GM12878 (cell line): ENCODE measurements at regions not wholly inside any gene's neighbourhood (a gene's known extent, or its start where the extent isn't known, plus 50 kb on each side); places are given as distances from the start of the nearest gene placed in this dataset.

ENCODE experiments used
- ATAC-seq: fragments of 200-7000 bp; cut with Tn5 transposase; 3 replicates; pipeline ENCODE4 v1.9.1; 2020; ENCODE audit warnings: mild to moderate bottlenecking, moderate library complexity
- BruUV-seq: library from RNA; stranded (reverse); fragments of 400-500 nt; replicated peaks from 2 replicates; lab custom pipeline; 2021; lab: Mats Ljungman, UMichigan
- CTCF ChIA-PET: fragments of 300-600 bp; sonication (Branson Sonifier 250); formaldehyde crosslinking; extraction: SDS; loops from one replicate; lab custom pipeline; 2021; ENCODE audit warnings: inconsistent platforms; lab: Yijun Ruan, JAX
- POLR2A ChIA-PET: fragments of 350-600 bp; formaldehyde crosslinking; extraction: SDS; loops from one replicate; lab custom pipeline; 2021; ENCODE audit warnings: inconsistent platforms; lab: Charles Lee
- RAD21 ChIA-PET: fragments of 300-600 bp; sonication (Branson Sonifier 250); formaldehyde crosslinking; loops from one replicate; lab custom pipeline; 2023; ENCODE audit warnings: antibody characterized with exemption; ENCODE audit not compliant: unreplicated experiment; lab: Charles Lee
- SMC1A ChIA-PET: fragments of 300-600 bp; sonication (Branson Sonifier 250); formaldehyde crosslinking; loops from one replicate; lab custom pipeline; 2023; ENCODE audit not compliant: unreplicated experiment, uncharacterized antibody; lab: Charles Lee
- DNase-seq: peaks from one replicate; pipeline ENCODE4 v3.0.0-alpha.2; 2011; ENCODE audit warnings: low read depth, low spot score
- FAIRE-seq: peaks from 3 replicates; lab custom pipeline; 2011; peaks lifted over from hg19 to GRCh38; lab: Jason Lieb, UNC
- H2AFZ ChIP-seq: 2 replicates; pipeline ENCODE4 v1.6.0; 2011; ENCODE audit warnings: low read depth, low read length, control low read depth; ENCODE audit not compliant: control insufficient read depth
- H3K27ac ChIP-seq: 2 replicates; pipeline ENCODE4 v1.5.1; 2011; ENCODE audit warnings: control low read depth; ENCODE audit not compliant: control insufficient read depth, insufficient read depth
- H3K27me3 ChIP-seq, 2 experiments: replicated peaks in 1 of 2; 2 replicates each; pipeline versions ENCODE4 v1.6.0 to v1.6.1; 2011; ENCODE audit warnings: low read length in 1 of 2; ENCODE audit not compliant: control insufficient read depth in 2 of 2, insufficient read depth in 2 of 2
- H3K36me3 ChIP-seq, 2 experiments: 2 replicates each; pipeline ENCODE4 v1.5.1; 2011; ENCODE audit warnings: low read length in 1 of 2; ENCODE audit not compliant: control insufficient read depth in 2 of 2, insufficient read depth in 2 of 2
- H3K4me1 ChIP-seq: 2 replicates; pipeline ENCODE4 v1.6.1; 2011; ENCODE audit warnings: mild to moderate bottlenecking, low read length, moderate library complexity, mixed read lengths; ENCODE audit not compliant: control insufficient read depth, insufficient read depth
- H3K4me2 ChIP-seq: 2 replicates; pipeline ENCODE4 v1.6.0; 2011; ENCODE audit warnings: control low read depth; ENCODE audit not compliant: control insufficient read depth, insufficient read depth
- H3K4me3 ChIP-seq: fragments of 200-600 bp; sonication (generic); 2 replicates; pipeline ENCODE4 v1.5.1; 2016
- H3K79me2 ChIP-seq: 2 replicates; pipeline ENCODE4 v1.6.0; 2011; ENCODE audit warnings: low read length; ENCODE audit not compliant: control insufficient read depth, insufficient read depth
- H3K9ac ChIP-seq: 2 replicates; pipeline ENCODE4 v1.8.0; 2011; ENCODE audit warnings: low read length, control low read depth, mixed read lengths; ENCODE audit not compliant: control insufficient read depth, insufficient read depth
- H3K9me3 ChIP-seq: replicated peaks from 3 replicates; pipeline ENCODE4 v1.5.1; 2011; ENCODE audit warnings: mild to moderate bottlenecking, low read length; ENCODE audit not compliant: control insufficient read depth, insufficient read depth
- H4K20me1 ChIP-seq: 2 replicates; pipeline ENCODE4 v1.6.0; 2011; ENCODE audit not compliant: control insufficient read depth, insufficient read depth
- IRF5 ChIP-seq: fragments of 450-650 bp; IDR thresholded peaks from 2 replicates; pipeline ENCODE4 v1.6.1; 2017; ENCODE audit warnings: borderline replicate concordance
- KAT2A ChIP-seq: conservative IDR thresholded peaks from 2 replicates; pipeline ENCODE4 v1.6.1; 2011; ENCODE audit warnings: low read depth, low read length; ENCODE audit not compliant: control insufficient read depth
- KLF5 ChIP-seq: fragments of 450-650 bp; IDR thresholded peaks from 2 replicates; pipeline ENCODE4 v1.6.1; 2014; ENCODE audit warnings: mild to moderate bottlenecking; ENCODE audit not compliant: partially characterized antibody
- MAX ChIP-seq: IDR thresholded peaks from 2 replicates; pipeline ENCODE4 v1.6.1; 2012; ENCODE audit warnings: low read depth, low read length, improper control_type of control experiment
- MTA2 ChIP-seq: fragments of 450-650 bp; IDR thresholded peaks from 2 replicates; pipeline ENCODE4 v1.6.1; 2016; ENCODE audit warnings: low read depth, mild to moderate bottlenecking, moderate library complexity
- NFYA ChIP-seq: IDR thresholded peaks from 2 replicates; pipeline ENCODE4 v1.6.1; 2011; ENCODE audit warnings: low read depth, mild to moderate bottlenecking, low read length, improper control_type of control experiment, borderline replicate concordance
- POLR2AphosphoS2 ChIP-seq: IDR thresholded peaks from 2 replicates; pipeline ENCODE4 v1.6.1; 2011; ENCODE audit warnings: low read depth, mild to moderate bottlenecking, low read length, improper control_type of control experiment, moderate library complexity
- SPI1 ChIP-seq: IDR thresholded peaks from 2 replicates; pipeline ENCODE4 v1.6.1; 2011; ENCODE audit warnings: low read depth, mild to moderate bottlenecking, low read length, moderate library complexity, borderline replicate concordance; ENCODE audit not compliant: insufficient read depth
- SUPT20H ChIP-seq: IDR thresholded peaks from 2 replicates; pipeline ENCODE4 v1.6.1; 2011; ENCODE audit warnings: low read depth, mild to moderate bottlenecking, low read length, moderate library complexity, borderline replicate concordance; ENCODE audit not compliant: control insufficient read depth
- USF1 ChIP-seq: IDR thresholded peaks from 2 replicates; pipeline ENCODE4 v1.6.1; 2011; ENCODE audit warnings: borderline replicate concordance, low read depth, mild to moderate bottlenecking, moderate library complexity, mixed read lengths, low read length; ENCODE audit not compliant: insufficient read depth; ENCODE audit errors: extremely low read length
- USF2 ChIP-seq: IDR thresholded peaks from 2 replicates; pipeline ENCODE4 v1.6.1; 2011; ENCODE audit warnings: low read depth, low read length, improper control_type of control experiment, borderline replicate concordance
- ZBTB11 ChIP-seq: fragments of 450-650 bp; formaldehyde crosslinking; IDR thresholded peaks from 2 replicates; pipeline ENCODE4 v1.5.0; 2022; ENCODE audit warnings: mild to moderate bottlenecking, missing genetic modification characterization
- ZNF217 ChIP-seq: fragments of 450-650 bp; IDR thresholded peaks from 2 replicates; pipeline ENCODE4 v1.6.1; 2017; ENCODE audit warnings: antibody characterized with exemption, mild to moderate bottlenecking
- ZNF24 ChIP-seq: fragments of 450-650 bp; IDR thresholded peaks from 2 replicates; pipeline ENCODE4 v1.6.1; 2017; ENCODE audit warnings: antibody characterized with exemption, mild to moderate bottlenecking
- WGBS: methylation state at CpG from one replicate; pipeline ENCODE4 v1.1.6; 2016; ENCODE audit warnings: low lambda C conversion rate; ENCODE audit not compliant: insufficient replicate concordance, insufficient coverage; ENCODE audit errors: missing lambda C conversion rate; 5-methylcytosine and 5-hydroxymethylcytosine counted together
- in situ Hi-C: fragments of 300-500 bp; cut with MboI; formaldehyde crosslinking; loops from 9 replicates; pipeline ENCODE4 v1.14.3; 2018; ENCODE audit warnings: mixed read lengths
- intact Hi-C: fragments of 100-400 bp; cut with micrococcal nuclease; formaldehyde crosslinking; loops from one replicate; pipeline ENCODE4 v1.14.2; 2022; ENCODE audit not compliant: unreplicated experiment

GRCh38 chr13:106173891-106174610 is 361.4 kb downstream of the EFNB2 start (continued):
- TF ChIP-seq ZBTB11 (CRISPR knock-in tag) = no peak
- TF ChIP-seq NFYA = no peak
- no peak for TF ChIP-seq IRF5
- no peak for TF ChIP-seq SPI1

- Histone ChIP-seq H3K4me3 (no peak overlapping the region), H3K27ac (no peak overlapping the region), H3K4me2 (no peak overlapping the region), H2AFZ (no peak overlapping the region), H3K36me3 (no peaks in the 10 kb centered on the region), H3K4me1 (no peaks in the 10 kb centered on the region), H4K20me1 (no peaks in the 10 kb centered on the region), H3K9ac (no peak overlapping the region), H3K9me3 (no peaks in the 10 kb centered on the region), H3K79me2 (no peaks in the 10 kb centered on the region), H3K27me3 (no peaks in the 10 kb centered on the region)
- intact Hi-C loops = no loop called here
- WGBS = 0% methylated on average over 2 of the region's 2 CpGs
- BruUV-seq = no TSS peak
- ATAC-seq = no peak
- ChIA-PET SMC1A (interaction anchor here (1.8 kb wide), 1 partner anchor 11 kb away, joined by 5 read pairs; no protein-coding TSS in a partner anchor), POLR2A (no interaction called here), RAD21 (no interaction called here), CTCF (no interaction called here)
- in situ Hi-C loops = no loop called here
- DNase-seq = no peak
- no peak for FAIRE-seq
- no peak for TF ChIP-seq USF2
- TF ChIP-seq ZNF217 = no peak
- TF ChIP-seq USF1 = no peak
- no peak for TF ChIP-seq MAX
- no peak for TF ChIP-seq KLF5
- no peak for TF ChIP-seq ZNF24
- no peak for TF ChIP-seq SUPT20H
- no peak for TF ChIP-seq POLR2AphosphoS2
- TF ChIP-seq KAT2A = no peak
- no peak for TF ChIP-seq MTA2
These were observed 362.1 kb downstream of the EFNB2 start for GRCh38 chr13:106173346-106173745.
